GM21529 (cell line): ENCODE measurements at regions not wholly inside any gene's neighbourhood (a gene's known extent, or its start where the extent isn't known, plus 50 kb on each side); places are given as distances from the start of the nearest gene placed in this dataset.

Experiments used
- ATAC-seq: cut with Tn5 transposase; IDR thresholded peaks from one replicate; pipeline ENCODE4 v1.9.1; 2021; ENCODE audit not compliant: unreplicated experiment

- no peak for ATAC-seq
Measured at GRCh38 chr2:181334158-181334826, 122.9 kb upstream of the ITGA4 start.

GRCh38 chr2:181340891-181341290, 116.3 kb upstream of the ITGA4 start:
- no peak for ATAC-seq

- no peak for ATAC-seq
Measured at GRCh38 chr2:181341855-181342600, 115.2 kb upstream of the ITGA4 start.

- ATAC-seq = peak; percentile 81
Measured at GRCh38 chr2:181348107-181348837, 108.9 kb upstream of the ITGA4 start.

GRCh38 chr2:181352158-181352557, 105.0 kb upstream of the ITGA4 start:
- no peak for ATAC-seq

- no peak for ATAC-seq
Measured at GRCh38 chr2:181354626-181355025, 102.6 kb upstream of the ITGA4 start.

GRCh38 chr2:181356526-181357130, 100.6 kb upstream of the ITGA4 start:
- no peak for ATAC-seq

GRCh38 chr2:181357979-181358378, 99.2 kb upstream of the ITGA4 start:
- peak; percentile 63 for ATAC-seq

- ATAC-seq = no peak
Measured at GRCh38 chr2:181362561-181362960, 94.6 kb upstream of the ITGA4 start.

- ATAC-seq = no peak
Measured at GRCh38 chr2:181363164-181363563, 94.0 kb upstream of the ITGA4 start.

GRCh38 chr2:181364492-181365170, 92.6 kb upstream of the ITGA4 start:
- ATAC-seq = no peak

- ATAC-seq = no peak
Measured at GRCh38 chr2:181366675-181367175, 90.5 kb upstream of the ITGA4 start.

GRCh38 chr2:181367411-181367810, 89.8 kb upstream of the ITGA4 start:
- ATAC-seq = no peak

- ATAC-seq = no peak
Measured at GRCh38 chr2:181367906-181368435, 89.2 kb upstream of the ITGA4 start.

- no peak for ATAC-seq
Measured at GRCh38 chr2:181370126-181370525, 87.1 kb upstream of the ITGA4 start.

GRCh38 chr2:181371195-181371594, 86.0 kb upstream of the ITGA4 start:
- no peak for ATAC-seq

GRCh38 chr2:181371782-181372645, 85.2 kb upstream of the ITGA4 start:
- ATAC-seq = no peak

GRCh38 chr2:181372646-181373040, 84.5 kb upstream of the ITGA4 start:
- ATAC-seq = no peak
